HG02588 (cell line): ENCODE measurements at regions not wholly inside any gene's neighbourhood (a gene's known extent, or its start where the extent isn't known, plus 50 kb on each side); places are given as distances from the start of the nearest gene placed in this dataset.
"Not testable (repeated sequence)": the region's sequence is repeated elsewhere in the genome, so short reads cannot be mapped to it uniquely, and the experiment has no call there.

Experiments used
- ATAC-seq: cut with Tn5 transposase; IDR thresholded peaks from one replicate; pipeline ENCODE4 v1.9.1; 2021; ENCODE audit warnings: mild to moderate bottlenecking, moderate library complexity; ENCODE audit not compliant: unreplicated experiment

- no peak for ATAC-seq
These were observed 322.9 kb upstream of the CXADR start for GRCh38 chr21:17189963-17190362.

DNA sequence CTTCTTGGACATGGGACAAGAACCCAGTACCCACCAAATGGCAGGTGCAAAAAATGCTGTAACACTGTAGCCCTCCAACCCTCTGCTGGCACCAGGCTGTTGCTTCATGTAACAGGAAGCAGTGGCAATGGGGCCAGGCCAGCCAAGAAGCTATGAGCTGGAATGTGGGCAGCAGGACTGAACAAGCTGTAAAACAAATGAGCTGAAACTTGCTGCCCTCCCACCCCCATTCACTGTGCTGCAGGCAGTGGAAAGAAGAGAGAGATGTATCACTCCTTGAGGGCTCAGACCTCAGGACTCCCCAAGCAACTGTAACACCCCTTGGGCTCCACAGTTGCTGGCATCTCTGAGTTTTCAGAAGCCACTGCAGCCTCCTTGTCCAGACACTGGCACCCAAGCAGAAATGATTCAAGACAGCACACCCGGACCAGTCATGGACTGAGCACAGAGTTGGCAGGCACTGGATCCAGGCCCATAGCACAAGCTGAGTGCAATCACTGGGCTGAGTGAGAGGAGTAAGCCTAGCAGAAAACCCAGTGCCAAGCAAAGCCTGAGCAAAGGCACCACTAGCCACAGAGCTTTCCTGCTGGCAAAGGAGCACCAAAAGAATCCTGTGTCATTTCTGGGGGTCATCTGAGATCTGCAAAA lies 321.4 kb upstream of the CXADR start:
- ATAC-seq, result no peak

DNA sequence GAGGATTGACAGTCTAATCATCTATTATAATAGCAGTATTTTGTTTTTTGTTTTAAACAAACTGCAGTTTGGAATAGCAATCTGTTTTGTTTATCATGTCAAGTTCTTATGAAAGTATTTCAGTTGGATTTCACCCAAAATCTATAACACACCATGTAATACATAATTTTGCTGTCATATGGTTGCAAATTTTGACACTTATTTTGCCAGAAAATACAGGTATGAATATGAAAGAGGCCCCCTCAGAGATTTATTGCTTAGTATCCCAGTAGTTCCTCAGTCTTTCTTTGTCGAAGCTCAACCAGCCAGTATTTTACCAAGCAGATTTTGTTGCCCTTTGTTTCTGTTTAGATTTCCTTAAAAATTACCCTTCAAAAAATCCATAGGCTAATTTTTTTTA lies 317.5 kb upstream of the CXADR start:
- ATAC-seq, result no peak

DNA sequence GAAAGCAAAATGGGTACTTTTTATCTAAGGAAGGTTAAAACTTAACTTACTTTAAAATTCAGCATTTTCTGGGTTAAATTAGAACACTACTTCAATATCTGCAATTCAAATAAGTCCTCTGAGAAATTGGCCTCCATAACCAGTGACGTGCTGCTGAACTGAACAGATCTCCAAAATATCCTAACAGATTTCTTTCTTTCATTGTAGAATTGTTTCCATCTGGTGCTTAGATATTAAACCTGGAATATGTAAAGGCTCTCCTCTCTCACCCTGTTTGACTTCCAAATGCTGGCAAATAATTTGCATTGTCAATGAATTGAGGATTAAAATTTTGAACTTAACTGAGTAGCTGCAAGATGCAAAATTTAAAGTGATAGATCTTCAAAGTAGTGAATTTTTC lies 316.9 kb upstream of the CXADR start:
- ATAC-seq, result no peak

DNA sequence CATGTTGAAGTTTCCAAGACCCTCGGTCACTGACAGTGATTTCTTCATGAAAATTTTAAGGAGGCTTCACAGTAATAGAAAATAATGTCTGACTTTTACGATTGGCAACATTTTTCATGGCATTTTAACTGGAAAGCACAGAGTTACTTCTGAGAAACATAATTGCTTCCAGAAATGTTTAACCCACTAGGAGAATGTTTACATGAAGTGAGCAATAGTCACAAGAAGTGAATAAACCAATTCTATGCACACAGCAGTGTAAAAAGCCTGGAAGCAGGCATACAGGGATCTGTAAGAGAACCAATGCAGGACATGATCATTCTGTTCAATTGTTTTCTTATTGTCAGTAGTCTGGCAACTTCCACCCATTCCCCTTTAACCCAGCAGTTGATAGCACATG lies 316.2 kb upstream of the CXADR start:
- ATAC-seq, result no peak

GRCh38 chr21:17197996-17198395 lies 314.8 kb upstream of the CXADR start:
- no peak for ATAC-seq

GRCh38 chr21:17200250-17200649 lies 312.6 kb upstream of the CXADR start:
- no peak for ATAC-seq

GRCh38 chr21:17201741-17202260 lies 311.0 kb upstream of the CXADR start:
- ATAC-seq, result no peak

GRCh38 chr21:17214801-17215200 lies 298.0 kb upstream of the CXADR start:
- ATAC-seq, result no peak

DNA sequence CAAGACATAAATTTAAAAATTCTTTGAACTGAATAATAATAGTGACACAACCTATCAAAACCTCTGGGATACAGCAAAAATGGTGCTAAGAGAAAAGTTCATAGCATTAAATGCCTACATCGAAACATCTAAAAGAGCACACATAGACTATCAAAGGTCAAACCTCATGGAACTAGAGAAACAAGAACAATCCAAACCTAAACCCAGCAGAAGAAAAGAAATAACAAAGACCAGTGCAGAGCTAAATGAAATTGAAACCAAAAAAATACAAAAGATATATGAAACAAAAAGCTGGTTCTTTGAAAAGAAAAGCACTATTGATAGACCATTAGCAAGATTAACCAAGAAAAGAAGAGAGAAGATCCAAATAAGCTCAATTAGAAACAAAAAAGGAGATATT lies 293.8 kb upstream of the CXADR start:
- ATAC-seq, result not testable (repeated sequence)

GRCh38 chr21:17231124-17231523 lies 281.7 kb upstream of the CXADR start:
- ATAC-seq, result no peak

GRCh38 chr21:17231771-17232170 lies 281.1 kb upstream of the CXADR start:
- no peak for ATAC-seq

- ATAC-seq, result no peak
These were observed 274.4 kb upstream of the CXADR start for GRCh38 chr21:17238468-17238867.

DNA sequence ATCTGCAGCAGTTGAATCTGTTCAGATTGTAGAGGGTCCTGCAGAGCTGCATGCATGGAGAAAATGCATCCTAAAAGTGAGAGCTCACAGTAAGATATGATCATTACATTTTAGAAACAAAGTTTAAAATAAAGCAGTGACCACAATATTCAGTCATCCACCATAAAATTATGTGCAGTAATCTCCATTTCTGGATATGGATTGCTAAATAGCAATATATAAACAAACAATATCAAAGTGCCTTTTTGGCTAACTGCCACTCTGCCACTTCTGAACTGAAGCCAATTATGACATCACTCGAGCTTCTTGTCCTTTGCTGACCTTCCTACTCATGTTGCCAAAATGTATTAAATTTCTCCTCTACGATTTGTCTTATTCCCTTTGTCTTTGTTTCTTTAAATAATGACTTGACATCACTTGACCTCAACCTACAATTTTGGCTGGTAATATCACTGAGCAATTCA lies 262.0 kb upstream of the CXADR start:
- no peak for ATAC-seq

- no peak for ATAC-seq
These were observed 255.1 kb upstream of the CXADR start for GRCh38 chr21:17257784-17258183.

GRCh38 chr21:17264182-17264581 lies 248.7 kb upstream of the CXADR start:
- ATAC-seq, result no peak

- ATAC-seq, result no peak
These were observed 243.1 kb upstream of the CXADR start for GRCh38 chr21:17269760-17270159.

- no peak for ATAC-seq
These were observed 242.6 kb upstream of the CXADR start for GRCh38 chr21:17270229-17270628.

DNA sequence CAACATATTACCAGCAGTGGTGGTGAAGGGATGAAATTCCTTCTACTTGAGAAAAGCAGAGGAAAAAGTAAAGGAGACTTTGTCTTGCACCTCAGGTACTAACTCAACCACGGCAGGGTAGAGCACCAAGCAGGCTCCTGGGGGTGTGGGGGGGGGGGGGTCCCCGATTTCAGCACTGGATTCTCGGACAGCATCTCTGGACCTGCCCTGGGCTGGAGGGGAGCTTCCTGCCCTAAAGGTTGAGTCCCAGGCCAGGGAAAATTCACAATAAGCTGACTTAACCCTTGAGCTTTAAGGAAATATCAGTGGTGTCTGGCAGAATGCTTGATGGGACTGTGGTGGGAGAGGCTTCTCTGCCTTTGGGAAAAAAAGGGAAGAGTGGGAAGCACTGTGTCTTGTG lies 233.2 kb upstream of the CXADR start:
- no peak for ATAC-seq

GRCh38 chr21:17293016-17293562 lies 219.8 kb upstream of the CXADR start:
- ATAC-seq, result not testable (repeated sequence)

GRCh38 chr21:17295997-17296396 lies 216.8 kb upstream of the CXADR start:
- ATAC-seq, result no peak

GRCh38 chr21:17299576-17299975 lies 213.3 kb upstream of the CXADR start:
- not testable (repeated sequence) for ATAC-seq

GRCh38 chr21:17327715-17328114 lies 185.1 kb upstream of the CXADR start:
- ATAC-seq, result not testable (repeated sequence)
